Fibroblast of the conjunctiva (primary cell): ENCODE measurements at regions not wholly inside any gene's neighbourhood (a gene's known extent, or its start where the extent isn't known, plus 50 kb on each side); places are given as distances from the start of the nearest gene placed in this dataset.
A peak's percentile ranks its signal among the peaks of the same experiment; 100 is the strongest.

Experiments used
- DNase-seq: peaks from one replicate; pipeline ENCODE4 v3.0.0-alpha.2; 2010; ENCODE audit warnings: low read depth

DNA sequence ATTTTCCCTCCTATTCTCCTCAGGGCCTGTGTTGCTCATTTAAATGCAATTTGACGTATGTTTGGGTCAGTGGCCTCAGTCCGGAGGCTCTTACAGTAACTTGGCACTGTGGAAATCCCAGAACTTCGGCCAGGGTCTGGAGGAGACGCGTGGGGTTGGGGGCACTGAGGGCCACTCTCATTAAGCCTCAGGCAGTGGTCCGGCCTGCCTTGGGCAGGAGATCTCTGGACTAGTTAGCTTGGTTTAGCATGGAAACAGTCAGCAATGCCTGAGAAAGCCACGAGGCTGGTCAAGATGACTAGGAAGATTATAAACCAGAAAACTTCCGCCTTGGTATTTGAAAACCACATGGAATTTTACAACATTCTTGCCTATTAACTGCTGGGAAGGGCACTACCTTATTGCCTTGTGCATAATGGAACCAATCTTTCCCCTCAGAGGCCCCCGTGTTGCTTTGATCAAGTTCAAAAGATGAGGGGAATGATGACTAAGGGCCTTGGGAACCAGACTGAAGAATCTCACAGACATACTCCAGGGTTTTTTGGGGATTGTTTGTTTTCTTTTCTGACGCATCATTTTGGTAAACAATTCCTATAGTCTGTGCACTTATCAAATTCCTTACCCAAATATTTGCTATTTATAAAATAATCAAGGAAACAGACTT lies 206.0 kb upstream of the PREP start:
- peak; percentile 49 for DNase-seq

DNA sequence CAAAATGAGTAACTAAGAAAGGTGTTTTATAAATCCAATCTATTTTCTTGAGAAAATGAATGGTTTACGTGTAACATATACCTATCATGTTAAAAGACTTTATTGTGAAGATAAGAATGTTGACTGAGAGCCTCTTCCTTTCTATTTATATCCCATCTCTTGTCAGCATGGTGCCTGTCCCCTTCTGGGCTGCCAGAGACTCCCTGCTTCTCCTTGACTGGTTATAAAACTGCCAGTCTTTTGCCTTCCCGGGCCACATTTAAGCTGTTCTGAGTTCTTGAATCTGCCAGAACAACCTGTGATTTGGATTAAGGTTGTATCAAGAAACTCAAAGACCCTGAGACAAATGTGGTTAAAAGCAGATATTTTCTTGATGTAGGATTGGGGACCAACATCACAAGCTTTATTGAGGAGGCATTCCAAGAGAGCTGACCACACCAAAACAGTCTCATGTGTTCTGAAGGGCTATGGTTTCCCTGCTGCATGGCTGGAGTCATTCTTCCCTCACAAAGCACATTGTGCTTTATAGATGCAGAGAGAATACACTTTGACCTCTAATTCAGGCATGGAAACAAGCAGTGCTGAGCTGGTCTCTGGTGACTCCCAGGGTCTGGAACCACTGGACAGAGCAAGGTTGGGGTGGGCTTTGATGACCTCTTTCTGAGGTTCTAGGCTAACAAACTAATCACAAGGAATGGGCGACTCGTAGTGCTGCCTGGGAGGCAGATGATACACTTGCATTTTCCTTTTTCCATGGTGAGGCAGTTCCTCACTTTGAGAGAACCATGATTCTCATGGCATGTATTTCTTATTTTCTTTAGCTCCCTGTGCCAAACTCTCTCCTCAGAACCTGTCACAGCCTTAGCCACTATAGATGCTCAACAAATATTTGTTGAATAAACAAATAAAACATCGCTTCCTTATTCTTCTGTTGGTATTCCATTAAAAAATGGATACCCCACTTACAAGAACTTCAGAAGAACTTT lies 205.0 kb upstream of the PREP start:
- DNase-seq: no peak

DNA sequence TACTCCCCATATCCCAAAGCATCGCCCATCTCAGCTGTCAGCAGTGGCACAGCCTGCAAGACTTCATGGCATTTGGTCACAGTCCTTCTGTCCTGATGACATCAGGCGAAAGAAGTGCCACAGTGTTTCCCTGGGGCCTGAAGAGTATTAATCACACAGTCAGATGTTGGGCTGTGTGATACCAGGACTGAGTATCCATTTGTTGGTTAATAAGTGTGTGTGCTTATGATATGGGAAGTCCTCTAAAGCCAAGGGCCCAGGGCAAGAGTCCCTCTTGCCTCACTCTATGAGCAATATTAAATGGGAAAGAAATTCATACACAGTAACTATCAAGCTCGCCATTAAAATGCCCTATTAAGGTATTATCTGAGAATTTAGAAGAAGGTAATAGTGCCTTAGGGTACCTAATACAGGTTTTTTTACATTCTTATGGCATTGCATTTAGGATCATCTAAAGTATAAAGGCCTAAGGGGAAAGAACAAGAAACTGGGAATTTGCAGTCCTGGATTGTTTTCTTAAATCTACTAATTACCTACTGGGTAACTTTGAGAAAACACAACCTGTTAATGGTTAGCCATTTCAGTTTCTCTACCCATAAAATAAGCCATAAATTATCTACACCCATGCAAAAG lies 204.1 kb upstream of the PREP start:
- no peak for DNase-seq

DNA sequence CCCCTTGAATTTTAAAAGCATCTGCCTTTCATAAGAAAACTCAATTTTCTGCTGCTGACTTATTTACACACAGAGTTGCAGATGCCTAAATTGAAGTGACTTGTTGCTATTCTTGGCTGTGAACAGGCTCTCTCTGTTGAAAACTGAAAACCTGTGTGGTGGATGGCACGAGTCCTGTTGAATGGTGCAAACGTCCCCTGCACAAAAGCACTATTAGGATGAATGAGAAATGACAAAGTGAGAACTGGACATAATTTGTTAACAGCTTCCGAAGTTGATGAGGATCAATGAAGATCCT lies 201.7 kb upstream of the PREP start:
- DNase-seq: no peak

DNA sequence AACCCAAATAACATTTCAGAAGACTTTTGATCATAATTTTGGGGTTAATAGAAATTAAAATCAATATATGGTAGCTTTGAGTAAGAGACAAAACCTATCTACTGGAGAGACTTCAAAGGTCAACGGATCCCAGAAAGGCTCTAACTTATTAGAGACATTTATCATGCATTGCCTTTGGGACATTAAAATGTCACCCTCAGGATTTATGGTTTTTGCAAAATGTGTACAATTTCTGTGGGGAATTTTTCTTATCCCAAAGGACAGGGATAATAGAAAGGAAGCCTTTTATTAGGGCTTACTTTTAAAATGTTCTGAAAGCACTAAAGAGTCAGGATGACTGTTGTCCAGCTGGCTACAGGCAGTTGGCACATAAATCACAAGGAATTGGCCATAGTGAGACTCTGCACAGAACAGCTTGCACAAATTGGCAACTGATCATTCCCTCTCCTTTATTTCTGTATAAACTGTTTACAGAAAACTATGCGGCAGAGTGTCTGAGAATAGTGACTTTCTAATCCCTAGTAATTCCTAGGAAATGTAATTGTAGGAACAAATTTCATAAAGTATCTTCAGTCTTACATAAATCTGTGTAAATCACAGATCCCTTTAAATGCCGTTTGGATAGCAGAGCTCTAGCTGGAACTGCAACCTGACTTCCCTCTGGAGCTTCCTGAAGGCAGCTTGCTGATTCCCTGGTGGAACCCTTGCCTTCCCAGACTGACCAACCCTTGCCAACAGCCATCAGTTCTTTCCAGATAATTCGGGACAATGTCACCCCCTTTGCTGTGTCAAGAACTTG lies 201.1 kb upstream of the PREP start:
- no peak for DNase-seq

DNA sequence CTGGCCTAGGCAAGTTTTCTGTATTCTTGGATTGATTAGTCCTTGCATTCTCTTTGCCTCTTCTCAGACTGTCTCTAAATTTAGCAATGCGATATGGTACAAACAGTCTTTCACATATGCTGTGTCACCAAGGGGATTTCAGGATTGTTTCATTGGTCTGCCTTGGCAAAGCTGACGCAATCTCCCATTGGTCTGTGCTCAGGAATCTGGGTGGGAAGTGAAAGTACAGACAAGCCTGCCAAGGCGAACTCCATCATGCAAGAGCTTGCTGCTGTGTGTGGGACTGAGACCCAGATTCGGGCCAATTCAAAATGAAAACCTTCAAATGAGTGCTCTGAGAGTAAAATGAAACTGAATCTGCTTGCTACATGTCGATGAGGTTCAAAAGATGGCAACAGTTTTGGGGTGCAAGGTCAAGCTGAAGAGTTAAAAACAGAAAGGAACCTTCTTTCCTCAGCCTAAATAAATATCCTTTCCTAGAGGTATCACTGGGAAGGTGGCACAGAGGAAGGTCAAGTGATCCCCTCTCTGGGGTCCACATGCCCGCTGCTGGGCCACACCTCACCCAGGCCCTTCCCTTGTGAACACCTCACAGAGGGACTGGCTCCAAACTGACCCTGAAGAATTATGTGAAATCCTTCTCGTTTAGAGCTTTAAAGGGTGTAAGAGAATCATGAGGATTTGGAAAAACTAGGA lies 198.8 kb upstream of the PREP start:
- peak; percentile 99 for DNase-seq

DNA sequence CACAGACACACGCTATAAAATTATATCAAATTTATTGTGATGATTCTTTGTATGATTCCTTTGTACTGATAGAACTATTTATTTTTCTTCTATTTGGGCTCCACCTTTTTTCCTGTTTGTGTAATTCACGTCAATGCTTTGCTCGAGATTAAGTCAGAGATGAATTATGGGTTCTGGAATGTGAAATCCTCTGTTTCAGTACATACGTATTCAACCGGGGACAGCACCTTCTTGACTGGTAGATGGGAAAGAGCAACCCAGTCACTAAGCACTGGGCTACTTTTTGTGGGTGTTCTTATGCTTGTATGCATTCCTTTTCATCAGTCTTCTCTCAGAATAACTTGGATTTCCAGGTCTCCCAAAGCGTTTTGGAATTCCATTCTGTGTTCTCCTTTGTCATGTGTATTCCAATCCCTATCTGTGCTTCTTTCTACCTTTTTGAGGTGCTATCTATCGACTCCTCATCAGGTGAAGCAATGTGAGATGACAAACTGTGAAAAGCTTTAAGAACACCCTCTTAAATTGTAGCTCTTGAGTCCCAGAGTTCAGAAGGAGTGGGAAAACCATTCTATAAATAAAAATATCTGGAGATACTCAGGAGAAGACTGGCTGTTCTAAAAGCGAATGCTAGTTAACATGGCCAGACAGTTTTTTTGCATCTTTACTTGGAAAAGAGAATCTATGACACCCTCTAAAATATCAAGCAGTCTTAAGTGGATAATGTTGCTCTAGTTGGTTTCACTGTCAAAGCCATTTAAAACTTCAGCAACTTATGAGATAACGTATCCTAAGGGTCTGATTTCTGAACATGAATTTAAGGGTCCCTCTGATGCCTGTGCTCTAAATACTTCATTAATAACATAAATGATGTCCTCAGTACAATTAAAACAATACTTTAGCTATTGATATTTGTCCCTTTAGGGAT lies 197.7 kb upstream of the PREP start:
- peak; percentile 77 for DNase-seq

DNA sequence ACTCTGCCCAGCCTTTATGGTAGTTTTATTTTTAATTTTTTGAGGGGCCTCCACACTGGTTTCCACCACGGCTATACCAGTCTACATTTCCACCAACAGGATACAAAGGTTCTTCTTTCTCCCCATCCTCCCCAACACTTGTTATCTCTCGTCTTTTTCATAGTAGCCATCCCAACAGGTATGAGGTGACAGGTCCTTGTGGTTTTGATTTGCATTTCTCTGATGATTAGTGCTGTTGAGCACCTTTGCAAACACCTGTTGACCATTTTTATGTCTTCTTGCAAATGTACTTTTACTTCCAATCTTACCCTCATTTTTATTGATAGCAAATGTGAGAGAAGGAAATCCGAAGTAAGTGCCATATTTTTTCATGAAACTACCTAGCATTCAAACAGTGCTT lies 195.4 kb upstream of the PREP start:
- no peak for DNase-seq

DNA sequence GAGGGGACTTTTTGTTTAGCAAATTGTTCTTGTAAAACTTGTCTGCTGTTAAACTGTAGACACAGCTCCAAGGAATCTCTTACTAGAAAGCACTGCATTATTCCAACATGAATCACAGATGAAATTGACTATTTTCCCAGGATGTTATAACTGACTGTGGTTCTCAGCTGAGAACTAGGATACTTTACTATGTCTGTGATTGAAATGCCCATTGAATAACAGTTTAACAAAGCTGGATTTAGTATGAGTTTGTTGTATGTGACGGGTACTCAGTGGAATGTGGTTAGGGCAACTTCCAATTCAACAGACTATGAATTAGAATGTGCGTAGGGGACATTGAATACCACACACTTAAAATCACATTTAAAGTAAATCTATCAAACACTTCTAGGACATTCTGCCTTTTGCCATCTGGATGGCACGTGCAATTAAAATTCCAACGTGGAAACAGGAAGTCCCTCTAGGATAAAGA lies 193.4 kb upstream of the PREP start:
- DNase-seq: peak; percentile 71

DNA sequence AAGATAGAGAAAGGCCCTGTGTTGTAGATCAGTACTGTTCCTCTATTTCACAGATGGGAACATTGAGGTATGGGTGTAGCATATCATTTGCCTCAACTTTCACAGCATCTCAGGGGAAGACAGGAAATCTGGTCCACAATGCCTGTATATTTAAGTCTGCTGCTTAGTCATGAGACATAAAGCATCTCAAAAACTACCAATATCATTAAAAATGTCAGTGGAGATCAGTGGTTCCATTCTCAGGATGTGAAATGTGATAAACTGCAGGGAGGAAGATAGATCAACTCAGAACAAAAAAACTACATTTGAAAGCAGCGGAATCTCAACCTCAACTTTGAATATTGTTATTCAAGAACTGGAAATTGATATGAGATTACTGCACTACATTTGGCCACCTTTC lies 192.9 kb upstream of the PREP start:
- no peak for DNase-seq

DNA sequence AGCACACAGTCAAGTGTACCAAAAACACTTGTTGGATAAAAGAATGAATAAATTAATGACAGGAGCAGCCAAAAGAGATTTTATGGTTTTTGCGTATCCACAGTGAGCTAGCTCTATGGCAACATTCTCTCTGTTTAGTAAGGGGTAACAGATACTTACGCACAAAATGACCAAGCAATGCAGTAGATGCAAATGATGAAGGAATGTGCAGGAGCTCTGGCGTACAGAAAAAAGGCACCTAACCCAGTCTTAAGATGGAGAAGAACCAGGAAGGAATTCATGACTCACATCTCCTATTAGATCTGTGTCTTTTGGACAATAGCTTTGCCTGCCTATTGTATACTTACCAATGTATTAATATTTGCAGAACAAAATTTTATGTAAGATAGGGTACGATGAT lies 191.9 kb upstream of the PREP start:
- no peak for DNase-seq

DNA sequence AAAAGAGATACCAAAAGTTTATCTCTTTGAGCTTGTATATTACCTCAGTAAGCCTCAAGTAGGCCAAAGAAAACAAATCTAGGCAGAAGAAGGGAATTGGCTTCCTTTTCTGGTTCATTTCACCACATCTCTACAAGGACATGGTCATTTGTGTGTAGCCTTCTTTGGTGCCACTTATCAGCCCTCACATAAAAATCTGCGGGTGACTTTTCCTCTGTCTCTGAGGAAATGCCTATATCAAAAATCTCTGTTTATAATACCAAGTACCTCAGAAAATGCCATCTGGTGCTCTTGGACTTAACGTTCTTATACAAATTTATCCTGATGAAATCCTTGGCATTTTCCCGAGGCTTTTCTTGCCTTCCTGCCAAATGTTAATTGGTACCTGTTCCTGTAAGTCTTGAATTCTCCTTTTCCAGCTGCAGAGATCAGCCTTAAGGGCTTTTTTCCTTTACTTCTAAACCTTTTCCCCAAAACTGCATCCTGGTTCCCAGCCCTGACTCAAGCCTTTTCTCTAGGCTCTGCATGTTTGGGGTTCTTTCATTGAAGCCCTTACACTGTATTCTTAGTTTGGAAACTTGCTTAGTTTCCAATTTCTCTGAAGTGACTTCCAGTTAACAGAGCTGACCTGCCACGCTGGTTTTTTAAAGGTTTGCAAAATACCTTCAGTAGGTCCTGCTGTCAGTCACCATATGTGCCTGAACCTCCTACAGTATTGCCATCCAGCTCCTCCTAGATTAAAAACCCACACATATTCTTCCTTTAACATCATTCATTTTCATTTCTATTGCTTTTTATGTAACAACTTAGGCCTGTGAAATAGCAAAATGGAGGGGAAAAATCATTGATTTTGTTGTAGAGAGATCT lies 191.2 kb upstream of the PREP start:
- DNase-seq: peak; percentile 28

DNA sequence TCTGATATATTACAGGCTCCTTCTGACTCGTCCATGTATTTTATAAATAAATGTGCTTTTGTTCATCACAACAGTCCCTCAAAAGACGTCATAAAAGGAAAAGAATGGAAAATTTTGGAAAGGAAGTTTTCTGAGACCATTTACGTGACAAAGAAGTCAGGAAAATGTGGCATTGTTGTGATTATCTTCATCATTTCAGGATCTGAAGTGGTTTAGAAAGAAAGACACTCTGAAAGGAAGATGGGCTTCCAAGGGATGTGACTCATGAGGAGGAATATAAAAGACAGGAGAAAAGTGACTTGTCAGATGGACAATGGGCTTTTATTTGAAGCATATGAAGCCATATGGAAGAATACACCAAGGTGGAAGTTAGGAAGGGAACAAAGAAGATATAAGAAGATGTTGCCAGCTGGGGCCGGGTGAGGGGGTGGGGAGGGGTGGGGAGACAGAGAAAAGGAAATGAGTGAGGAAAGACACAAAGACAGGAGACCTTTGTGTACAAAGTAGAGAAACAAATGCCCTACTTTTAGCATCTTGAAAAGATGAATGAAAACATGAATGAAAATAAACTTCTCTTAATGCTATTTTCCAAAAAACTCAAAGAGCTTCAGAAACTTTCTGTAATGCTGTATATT lies 190.3 kb upstream of the PREP start:
- DNase-seq: no peak

DNA sequence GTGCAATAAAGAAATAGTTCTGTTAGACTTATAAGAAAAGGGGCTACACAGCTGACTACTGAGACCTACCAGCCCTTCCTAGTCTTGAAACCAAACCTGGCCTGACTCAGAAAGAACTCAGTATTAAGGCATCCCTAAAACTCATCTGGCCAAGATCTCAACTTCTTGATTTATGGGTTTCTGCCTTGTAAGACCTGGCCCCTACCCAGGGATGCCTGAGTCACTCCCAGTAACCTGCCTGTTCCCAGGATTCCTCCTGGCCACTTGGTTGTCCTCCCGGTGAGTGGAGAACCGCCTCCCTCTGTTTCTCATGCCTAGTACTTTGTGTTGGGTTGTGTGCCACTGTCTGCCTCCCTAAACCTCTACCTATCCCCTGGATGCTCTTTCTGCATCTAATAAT lies 189.4 kb upstream of the PREP start:
- DNase-seq: no peak

DNA sequence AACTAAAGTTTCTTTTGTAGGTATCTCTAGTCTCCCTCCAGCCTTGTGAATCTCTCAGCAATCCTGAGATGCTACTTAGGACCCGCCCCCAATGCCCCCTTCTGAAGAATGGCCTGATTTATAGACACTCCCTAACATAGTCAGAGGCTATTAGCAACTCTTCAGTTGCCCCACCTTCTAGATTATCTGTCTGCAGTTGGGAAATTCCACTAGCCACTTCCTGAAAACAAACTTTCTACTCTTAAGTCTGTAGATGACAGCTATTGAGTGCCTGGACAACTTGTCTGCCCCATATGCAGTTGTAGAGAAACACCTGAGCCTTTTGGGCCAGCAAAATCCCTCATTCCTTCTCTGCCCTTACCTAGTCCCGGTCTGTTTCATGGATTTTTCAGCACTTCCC lies 188.2 kb upstream of the PREP start:
- no peak for DNase-seq

DNA sequence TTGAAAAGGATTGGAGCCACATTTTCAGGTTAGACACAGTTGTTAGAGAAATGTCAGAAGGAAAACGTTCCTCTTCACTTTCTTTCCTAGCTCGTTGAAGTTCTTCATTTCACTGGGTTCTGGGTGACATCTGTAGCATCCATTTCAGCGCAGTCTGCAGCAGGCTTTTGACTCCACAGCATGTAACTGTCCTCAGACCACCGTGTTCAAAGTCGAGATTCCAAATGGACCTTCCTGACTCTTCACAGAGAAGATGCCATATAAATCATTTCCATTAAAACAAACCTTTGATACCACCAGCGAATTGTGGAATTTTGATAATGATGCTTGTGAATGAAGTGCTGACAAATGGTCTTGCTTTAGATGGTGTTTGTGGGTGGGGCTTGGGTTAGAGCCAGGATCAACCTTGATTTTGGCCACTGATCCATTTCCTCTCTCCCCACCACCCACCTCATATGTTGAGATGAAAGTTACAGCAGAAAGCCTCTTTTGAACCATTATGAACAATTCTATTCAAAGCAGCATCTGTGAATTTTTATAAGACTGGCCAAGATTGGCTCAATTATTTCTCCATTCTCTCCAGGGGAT lies 185.3 kb upstream of the PREP start:
- no peak for DNase-seq

DNA sequence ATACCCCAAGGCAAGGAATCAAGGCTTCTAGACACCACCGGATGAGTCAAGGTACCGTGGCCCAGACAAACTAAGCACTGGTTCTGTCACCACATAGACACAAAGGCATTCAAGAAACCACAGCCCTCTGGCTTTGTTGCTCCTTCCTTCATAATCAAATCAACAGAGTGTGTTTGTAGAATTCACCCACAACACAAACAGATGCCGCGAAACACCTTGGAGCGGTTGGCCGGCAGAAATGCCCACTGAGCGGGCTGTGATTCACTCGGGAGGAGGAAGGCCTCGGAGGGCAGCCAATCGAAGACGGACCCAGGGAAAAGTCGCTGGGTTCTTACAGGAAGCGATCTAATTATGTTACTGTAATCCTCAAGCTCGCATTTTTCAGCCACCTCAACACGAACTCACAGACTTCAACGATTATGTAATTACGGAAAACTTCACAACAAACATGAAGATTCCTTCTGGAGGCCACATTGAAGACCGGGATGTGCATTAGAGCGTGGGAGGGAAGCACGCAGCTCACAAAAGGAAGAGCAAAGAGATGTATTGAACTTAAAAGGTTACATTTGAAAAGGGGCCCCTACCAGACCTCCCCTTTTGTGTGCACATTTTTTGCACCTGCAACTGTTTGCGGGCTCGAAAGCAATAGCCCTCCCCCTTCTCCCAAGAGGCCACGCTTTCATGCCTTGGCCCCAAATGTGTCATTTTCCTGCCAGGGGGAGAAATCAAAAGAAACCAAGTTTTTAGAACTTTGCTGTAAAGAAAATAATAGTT lies 184.7 kb upstream of the PREP start:
- no peak for DNase-seq

DNA sequence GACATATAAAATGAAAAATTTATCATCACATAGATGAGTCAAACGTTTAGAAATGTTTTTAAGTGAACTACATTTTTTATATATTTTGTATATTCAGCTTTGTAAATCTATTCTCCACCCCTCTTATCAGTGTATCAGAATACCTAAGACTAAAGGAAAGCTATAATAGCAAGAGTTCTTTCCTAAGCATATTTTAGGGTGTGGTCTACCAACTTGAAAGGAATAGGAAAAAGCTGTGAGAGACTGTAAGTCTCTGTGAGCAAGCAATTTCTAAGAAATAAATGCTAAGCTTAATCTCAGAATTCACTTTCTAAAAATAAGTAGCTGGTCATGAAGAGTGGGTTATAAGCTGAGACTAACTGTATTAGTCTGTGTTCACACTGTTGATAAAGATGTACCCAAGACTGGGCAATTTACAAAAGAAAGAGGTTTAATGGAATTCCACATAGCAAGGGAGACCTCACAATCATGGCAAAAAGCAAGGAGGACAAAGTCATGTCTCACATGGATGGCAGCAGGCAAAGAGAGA lies 175.4 kb upstream of the PREP start:
- no peak for DNase-seq
